ENCODE measurements at regions not wholly inside any gene's neighbourhood (a gene's known extent, or its start where the extent isn't known, plus 50 kb on each side); places are given as distances from the start of the nearest gene placed in this dataset.
"Not testable (repeated sequence)": the region's sequence is repeated elsewhere in the genome, so short reads cannot be mapped to it uniquely, and the experiment has no call there.

DNA sequence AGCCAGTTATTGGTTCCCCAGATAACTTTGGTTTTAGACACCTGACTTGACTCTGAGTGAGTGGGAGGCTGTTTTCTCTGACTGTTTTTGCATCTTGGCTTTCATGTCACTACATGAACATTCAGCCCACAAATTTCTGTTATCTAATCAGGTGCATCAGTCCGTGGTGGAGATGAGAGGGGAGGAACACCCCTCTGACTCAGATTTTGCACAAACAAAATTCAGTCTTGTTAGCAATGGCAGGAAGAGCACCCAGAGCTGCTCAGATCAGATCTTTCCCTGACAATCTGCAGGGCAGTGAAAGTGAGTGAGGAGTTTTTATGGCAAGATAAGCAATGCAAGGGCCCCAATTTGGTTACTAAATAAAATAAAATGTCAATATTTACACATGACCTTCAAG lies 307.2 kb upstream of the NOTCH2NLA start:
- H3K9me3 ChIP-seq (ENCODE audit: control insufficient read depth, low read length); H3K27ac ChIP-seq (ENCODE audit: low read depth, low read length); H3K4me3 ChIP-seq (ENCODE audit: low read length); H3K36me3 Mint-ChIP-seq (ENCODE audit: low read depth); DNase-seq; H3K4me1 Mint-ChIP-seq; H3K4me3 Mint-ChIP-seq; H3K27me3 Mint-ChIP-seq (ENCODE audit: insufficient read depth); H3K27me3 ChIP-seq (ENCODE audit: control insufficient read depth, insufficient read depth, low read length, poor library complexity, severe bottlenecking); H3K27ac Mint-ChIP-seq; H3K4me1 ChIP-seq (ENCODE audit: control insufficient read depth, insufficient read depth, low read length); H3K9me3 Mint-ChIP-seq; H3K36me3 ChIP-seq (ENCODE audit: control insufficient read depth, insufficient read depth, low read length); H3K9ac ChIP-seq (ENCODE audit: extremely low read depth, low read length, poor library complexity, severe bottlenecking): not testable (repeated sequence)
- no CpG with 5 or more reads among the region's 1 CpG for WGBS, 2 experiments (ENCODE audit: insufficient coverage in 1 of 2, insufficient read length in 1 of 2)

DNA sequence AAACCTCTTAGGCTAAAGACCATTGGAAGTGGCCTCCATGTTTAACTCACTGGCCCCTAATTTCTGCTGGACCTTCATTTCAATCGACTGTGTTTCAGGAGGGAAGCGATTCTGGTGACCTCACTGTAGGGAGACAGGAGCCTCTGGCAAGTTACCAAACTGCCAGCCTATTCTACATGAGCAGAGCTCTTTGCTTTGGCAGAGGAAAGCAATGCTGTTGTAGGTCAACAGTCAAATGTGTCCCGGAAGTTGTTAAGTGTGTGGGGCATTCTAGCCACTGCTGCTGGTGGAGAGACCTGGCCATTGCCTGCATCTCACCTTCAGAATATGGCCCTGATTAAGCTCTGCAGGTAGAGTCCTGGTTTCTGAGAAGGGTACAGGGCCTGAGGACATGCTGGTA lies 306.8 kb upstream of the NOTCH2NLA start:
- not testable (repeated sequence) for H3K9ac ChIP-seq (ENCODE audit: extremely low read depth, low read length, poor library complexity, severe bottlenecking); H3K9me3 ChIP-seq (ENCODE audit: control insufficient read depth, low read length); H3K4me1 ChIP-seq (ENCODE audit: control insufficient read depth, insufficient read depth, low read length); H3K9me3 Mint-ChIP-seq; H3K27ac Mint-ChIP-seq; DNase-seq; H3K27me3 ChIP-seq (ENCODE audit: control insufficient read depth, insufficient read depth, low read length, poor library complexity, severe bottlenecking); H3K27me3 Mint-ChIP-seq (ENCODE audit: insufficient read depth); H3K36me3 ChIP-seq (ENCODE audit: control insufficient read depth, insufficient read depth, low read length); H3K4me3 ChIP-seq (ENCODE audit: low read length); H3K4me3 Mint-ChIP-seq; H3K4me1 Mint-ChIP-seq; H3K36me3 Mint-ChIP-seq (ENCODE audit: low read depth); H3K27ac ChIP-seq (ENCODE audit: low read depth, low read length)
- WGBS, 2 experiments (ENCODE audit: insufficient coverage in 1 of 2, insufficient read length in 1 of 2) = no CpG with 5 or more reads among the region's 3 CpGs

DNA sequence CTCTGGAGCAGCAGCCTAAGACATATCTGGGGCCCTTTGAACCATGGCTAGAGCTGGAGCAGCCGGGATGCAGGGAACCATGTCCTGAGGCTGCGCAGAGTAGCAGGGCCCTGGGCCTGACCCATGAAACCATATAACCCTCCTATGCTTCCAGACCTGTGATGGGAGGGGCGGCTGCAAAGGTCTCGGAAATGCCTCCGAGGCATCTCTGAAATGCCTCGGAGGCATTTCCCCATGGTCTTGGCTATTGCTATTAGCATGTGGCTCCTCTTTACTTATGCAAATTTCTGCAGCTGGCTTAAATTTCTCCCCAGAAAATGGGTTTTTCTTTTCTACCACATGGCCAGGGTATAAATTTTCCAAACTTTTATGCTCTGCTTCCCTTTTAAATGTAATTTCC lies 302.1 kb upstream of the NOTCH2NLA start:
- not testable (repeated sequence) for H3K9me3 Mint-ChIP-seq; H3K36me3 ChIP-seq (ENCODE audit: control insufficient read depth, insufficient read depth, low read length); H3K27ac ChIP-seq (ENCODE audit: low read depth, low read length); H3K36me3 Mint-ChIP-seq (ENCODE audit: low read depth); H3K27me3 Mint-ChIP-seq (ENCODE audit: insufficient read depth); H3K9me3 ChIP-seq (ENCODE audit: control insufficient read depth, low read length); H3K4me1 ChIP-seq (ENCODE audit: control insufficient read depth, insufficient read depth, low read length); DNase-seq; H3K4me3 Mint-ChIP-seq; H3K9ac ChIP-seq (ENCODE audit: extremely low read depth, low read length, poor library complexity, severe bottlenecking); H3K27me3 ChIP-seq (ENCODE audit: control insufficient read depth, insufficient read depth, low read length, poor library complexity, severe bottlenecking); H3K4me3 ChIP-seq (ENCODE audit: low read length); H3K27ac Mint-ChIP-seq; H3K4me1 Mint-ChIP-seq
- no CpG with 5 or more reads among the region's 6 CpGs for WGBS, 2 experiments (ENCODE audit: insufficient coverage in 1 of 2, insufficient read length in 1 of 2)

DNA sequence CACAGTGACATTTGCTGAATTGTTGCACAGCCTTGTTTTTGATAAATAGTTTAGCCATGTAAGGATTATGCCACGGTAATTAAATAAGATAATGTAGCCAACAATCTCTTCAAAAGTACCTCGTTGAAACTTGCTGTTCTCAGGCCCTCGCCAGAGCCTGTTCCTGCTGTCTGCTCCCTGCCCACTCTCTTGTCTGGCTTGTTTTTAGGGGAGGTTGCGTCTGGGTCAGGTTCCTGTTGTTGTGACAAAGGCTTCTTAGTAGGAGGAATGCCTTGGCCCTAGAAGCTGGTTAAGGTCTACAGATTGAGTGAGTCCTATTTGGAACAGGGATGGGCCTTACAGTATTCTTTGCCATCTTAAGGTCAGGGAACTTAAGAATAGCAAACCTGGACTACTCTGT lies 294.0 kb upstream of the NOTCH2NLA start:
- H3K27ac ChIP-seq (ENCODE audit: low read depth, low read length); H3K36me3 Mint-ChIP-seq (ENCODE audit: low read depth); DNase-seq; H3K4me3 Mint-ChIP-seq; H3K9me3 Mint-ChIP-seq; H3K4me1 Mint-ChIP-seq; H3K9ac ChIP-seq (ENCODE audit: extremely low read depth, low read length, poor library complexity, severe bottlenecking); H3K27ac Mint-ChIP-seq; H3K4me1 ChIP-seq (ENCODE audit: control insufficient read depth, insufficient read depth, low read length); H3K9me3 ChIP-seq (ENCODE audit: control insufficient read depth, low read length); H3K4me3 ChIP-seq (ENCODE audit: low read length); H3K27me3 ChIP-seq (ENCODE audit: control insufficient read depth, insufficient read depth, low read length, poor library complexity, severe bottlenecking); H3K27me3 Mint-ChIP-seq (ENCODE audit: insufficient read depth); H3K36me3 ChIP-seq (ENCODE audit: control insufficient read depth, insufficient read depth, low read length): not testable (repeated sequence)
- no CpG with 5 or more reads among the region's 4 CpGs for WGBS, 2 experiments (ENCODE audit: insufficient coverage in 1 of 2, insufficient read length in 1 of 2)

DNA sequence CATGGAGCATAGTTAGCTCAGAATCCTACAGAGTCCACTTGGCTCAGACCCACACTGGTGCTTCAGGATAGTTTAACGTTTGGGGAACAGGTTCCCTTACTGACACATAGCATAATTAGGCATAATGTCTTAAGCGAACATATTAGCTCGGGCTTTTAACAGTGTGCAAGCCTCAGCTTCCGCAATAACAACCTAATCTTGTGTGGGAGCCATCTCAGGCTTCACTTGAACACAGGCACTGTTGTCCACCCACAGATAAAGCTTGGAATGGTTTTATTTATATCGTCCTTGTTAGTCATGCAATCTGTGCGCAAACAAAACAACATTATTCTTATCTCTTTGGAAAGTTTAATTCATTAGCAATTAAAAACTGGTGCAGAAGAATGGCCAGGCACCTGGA lies 293.5 kb upstream of the NOTCH2NLA start:
- WGBS, 2 experiments (ENCODE audit: insufficient coverage in 1 of 2, insufficient read length in 1 of 2) = no CpG with 5 or more reads among the region's 6 CpGs
- not testable (repeated sequence) for H3K4me3 Mint-ChIP-seq, H3K9me3 Mint-ChIP-seq

DNA sequence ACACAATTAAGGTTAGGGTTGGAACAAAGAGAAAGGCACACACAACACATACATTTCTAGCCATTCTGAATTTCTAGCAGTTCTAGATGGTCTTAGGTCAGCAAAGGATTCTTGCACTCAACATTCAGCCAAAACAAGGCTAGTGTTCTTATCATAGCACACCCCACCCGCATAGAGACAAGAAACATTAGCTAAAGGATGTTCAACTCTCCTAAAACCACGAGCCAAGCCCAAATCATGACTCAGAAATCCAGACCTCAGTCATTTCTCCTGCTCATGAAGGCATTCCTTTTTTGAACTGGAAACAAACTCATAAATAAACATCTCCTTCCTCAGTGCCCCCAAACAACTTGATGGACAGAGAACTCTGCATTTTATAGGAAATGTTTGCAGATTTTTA lies 293.0 kb upstream of the NOTCH2NLA start:
- not testable (repeated sequence) for DNase-seq
- no CpG with 5 or more reads among the region's 2 CpGs for WGBS, 2 experiments (ENCODE audit: insufficient coverage in 1 of 2, insufficient read length in 1 of 2)

More for the DNA sequence above, 293.5 kb upstream of the NOTCH2NLA start:
- H3K36me3 ChIP-seq (ENCODE audit: control insufficient read depth, insufficient read depth, low read length); H3K4me3 ChIP-seq (ENCODE audit: low read length); H3K27me3 Mint-ChIP-seq (ENCODE audit: insufficient read depth); H3K9me3 ChIP-seq (ENCODE audit: control insufficient read depth, low read length); H3K4me1 ChIP-seq (ENCODE audit: control insufficient read depth, insufficient read depth, low read length); H3K27me3 ChIP-seq (ENCODE audit: control insufficient read depth, insufficient read depth, low read length, poor library complexity, severe bottlenecking); H3K4me1 Mint-ChIP-seq; H3K9ac ChIP-seq (ENCODE audit: extremely low read depth, low read length, poor library complexity, severe bottlenecking); DNase-seq; H3K36me3 Mint-ChIP-seq (ENCODE audit: low read depth); H3K27ac Mint-ChIP-seq; H3K27ac ChIP-seq (ENCODE audit: low read depth, low read length): not testable (repeated sequence)

DNA sequence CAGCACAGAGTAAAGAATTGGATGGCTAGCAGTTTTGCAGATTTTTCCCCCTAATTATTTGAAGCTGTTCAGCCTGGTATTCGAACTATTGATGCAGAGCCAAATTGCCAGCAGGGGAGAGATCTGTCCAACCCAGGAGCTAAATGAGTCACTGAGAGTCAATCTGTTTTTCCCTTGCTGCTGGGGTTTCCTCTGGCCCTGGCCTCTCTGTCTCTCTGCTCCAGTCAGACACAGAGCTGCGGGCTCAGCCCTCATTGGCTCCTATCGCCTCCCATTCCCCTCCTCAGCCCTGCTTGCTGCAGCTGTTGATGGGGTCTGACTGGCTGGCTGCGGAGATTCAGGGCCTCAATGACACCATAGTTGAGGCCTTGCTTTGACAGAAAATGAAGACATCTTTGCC lies 284.9 kb upstream of the NOTCH2NLA start:
- not testable (repeated sequence) for H3K36me3 Mint-ChIP-seq (ENCODE audit: low read depth); H3K4me3 Mint-ChIP-seq; H3K4me1 Mint-ChIP-seq; H3K27ac ChIP-seq (ENCODE audit: low read depth, low read length); H3K27me3 Mint-ChIP-seq (ENCODE audit: insufficient read depth); H3K9me3 Mint-ChIP-seq; H3K4me3 ChIP-seq (ENCODE audit: low read length); H3K9ac ChIP-seq (ENCODE audit: extremely low read depth, low read length, poor library complexity, severe bottlenecking); H3K4me1 ChIP-seq (ENCODE audit: control insufficient read depth, insufficient read depth, low read length); H3K36me3 ChIP-seq (ENCODE audit: control insufficient read depth, insufficient read depth, low read length); H3K27me3 ChIP-seq (ENCODE audit: control insufficient read depth, insufficient read depth, low read length, poor library complexity, severe bottlenecking); DNase-seq; H3K9me3 ChIP-seq (ENCODE audit: control insufficient read depth, low read length); H3K27ac Mint-ChIP-seq
- no CpG with 5 or more reads among the region's 4 CpGs for WGBS, 2 experiments (ENCODE audit: insufficient coverage in 1 of 2, insufficient read length in 1 of 2)

More for the DNA sequence above, 293.0 kb upstream of the NOTCH2NLA start:
- H3K27me3 ChIP-seq (ENCODE audit: control insufficient read depth, insufficient read depth, low read length, poor library complexity, severe bottlenecking); H3K36me3 Mint-ChIP-seq (ENCODE audit: low read depth); H3K4me3 ChIP-seq (ENCODE audit: low read length); H3K27ac Mint-ChIP-seq; H3K36me3 ChIP-seq (ENCODE audit: control insufficient read depth, insufficient read depth, low read length); H3K4me1 Mint-ChIP-seq; H3K4me3 Mint-ChIP-seq; H3K9ac ChIP-seq (ENCODE audit: extremely low read depth, low read length, poor library complexity, severe bottlenecking); H3K4me1 ChIP-seq (ENCODE audit: control insufficient read depth, insufficient read depth, low read length); H3K27ac ChIP-seq (ENCODE audit: low read depth, low read length); H3K9me3 ChIP-seq (ENCODE audit: control insufficient read depth, low read length); H3K27me3 Mint-ChIP-seq (ENCODE audit: insufficient read depth); H3K9me3 Mint-ChIP-seq: not testable (repeated sequence)
